ENCODE measurements at regions not wholly inside any gene's neighbourhood (a gene's known extent, or its start where the extent isn't known, plus 50 kb on each side); places are given as distances from the start of the nearest gene placed in this dataset.

DNA sequence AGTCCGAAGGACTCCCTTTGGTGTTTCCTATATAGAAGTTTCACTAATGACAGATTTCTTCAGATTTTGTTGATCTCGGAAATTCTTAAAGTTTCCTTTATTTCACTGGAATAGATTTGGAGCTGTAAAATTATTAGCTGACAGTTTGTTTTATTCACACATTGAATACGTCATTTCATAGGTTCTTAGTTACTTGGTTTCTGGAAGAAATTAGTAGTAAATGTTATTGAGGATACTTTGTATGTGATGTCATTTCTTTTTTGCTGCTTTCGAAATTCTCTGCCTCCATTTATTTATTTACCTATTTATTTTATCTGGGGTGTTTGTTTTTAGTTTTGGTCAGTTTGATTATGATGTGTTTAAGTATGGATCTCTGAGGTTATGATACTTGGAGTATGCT, 1205.9 kb upstream of the GYPC start:
- no peak for DNase-seq (ENCODE audit: low spot score)
- ChIA-PET CTCF (no interaction called here), POLR2A (no interaction called here)
- H3K27ac Mint-ChIP-seq: no peak overlapping the region
- peaks cover 68% of the 10 kb centered on the region for H3K9me3 Mint-ChIP-seq
- H3K27me3 Mint-ChIP-seq (ENCODE audit: low read depth): no peaks in the 10 kb centered on the region
- no peaks in the 10 kb centered on the region for H3K4me1 Mint-ChIP-seq
- peaks cover 14% of the 10 kb centered on the region for H3K36me3 Mint-ChIP-seq
- ATAC-seq: no peak
- H3K4me3 Mint-ChIP-seq: no peak overlapping the region
- no peak for TF ChIP-seq ZNF512 (CRISPR knock-in tag; IDR thresholded peaks at IDR 0.05; ENCODE audit: borderline replicate concordance)
- no peak for TF ChIP-seq ATF6 (CRISPR knock-in tag; IDR thresholded peaks at IDR 0.05)
- no peak for TF ChIP-seq MAX (CRISPR knock-in tag; IDR thresholded peaks at IDR 0.05)
- TF ChIP-seq RELA (CRISPR knock-in tag; IDR thresholded peaks at IDR 0.05; ENCODE audit: borderline replicate concordance): no peak
- no peak for TF ChIP-seq GABPB1 (CRISPR knock-in tag; IDR thresholded peaks at IDR 0.05)
- no peak for TF ChIP-seq IRF1 (CRISPR knock-in tag; IDR thresholded peaks at IDR 0.05)
- TF ChIP-seq ZMAT4 (CRISPR knock-in tag; IDR thresholded peaks at IDR 0.05): no peak
- TF ChIP-seq TEAD4 (CRISPR knock-in tag; IDR thresholded peaks at IDR 0.05): no peak

DNA sequence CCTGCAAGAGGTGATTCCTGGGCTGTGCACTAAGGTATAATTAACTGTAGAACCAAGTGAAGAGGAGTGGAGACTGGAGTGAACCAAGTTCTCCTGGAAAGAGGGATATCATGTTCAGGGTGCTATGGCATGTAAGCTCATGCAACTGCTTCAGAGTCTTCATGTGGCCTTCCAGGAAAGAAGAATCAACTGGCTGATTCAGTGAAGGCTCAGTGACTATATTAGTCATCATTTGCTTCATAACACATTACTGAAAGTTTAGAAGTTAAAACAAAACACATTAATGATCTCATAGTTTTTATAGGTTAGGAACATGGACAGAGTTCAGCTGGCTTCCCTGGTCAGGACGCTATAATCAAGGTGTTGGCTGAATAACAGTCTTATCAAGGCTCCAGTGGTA, 1200.8 kb upstream of the GYPC start:
- ATAC-seq: no peak
- peaks cover 14% of the 10 kb centered on the region for H3K36me3 Mint-ChIP-seq
- peaks cover 46% of the 10 kb centered on the region for H3K9me3 Mint-ChIP-seq
- no peak overlapping the region for H3K4me3 Mint-ChIP-seq
- no peaks in the 10 kb centered on the region for H3K4me1 Mint-ChIP-seq
- no peaks in the 10 kb centered on the region; the same call in 1 of the 2 replicates for H3K27me3 Mint-ChIP-seq (ENCODE audit: low read depth)
- ChIA-PET POLR2A (no interaction called here), CTCF (no interaction called here)
- TF ChIP-seq ATF6 (CRISPR knock-in tag; IDR thresholded peaks at IDR 0.05) (no peak), JUN (CRISPR knock-in tag; IDR thresholded peaks at IDR 0.05) (no peak), MAX (CRISPR knock-in tag; IDR thresholded peaks at IDR 0.05) (no peak), TCF7 (CRISPR knock-in tag; IDR thresholded peaks at IDR 0.05; ENCODE audit: low read depth) (no peak), NR2C2 (CRISPR knock-in tag; IDR thresholded peaks at IDR 0.05) (no peak), ZNF232 (CRISPR knock-in tag; IDR thresholded peaks at IDR 0.05) (no peak), MXD4 (CRISPR knock-in tag; IDR thresholded peaks at IDR 0.05; ENCODE audit: borderline replicate concordance) (no peak), ZNF219 (CRISPR knock-in tag; IDR thresholded peaks at IDR 0.05; ENCODE audit: borderline replicate concordance) (no peak), GRHL2 (CRISPR knock-in tag; IDR thresholded peaks at IDR 0.05; ENCODE audit: insufficient replicate concordance, severe bottlenecking) (no peak), RELA (CRISPR knock-in tag; IDR thresholded peaks at IDR 0.05; ENCODE audit: borderline replicate concordance) (no peak), GABPB1 (CRISPR knock-in tag; IDR thresholded peaks at IDR 0.05) (no peak), CREB1 (CRISPR knock-in tag; IDR thresholded peaks at IDR 0.05) (no peak), ZNF138 (CRISPR knock-in tag; conservative IDR thresholded peaks at IDR 0.05) (no peak), FOXK1 (CRISPR knock-in tag; IDR thresholded peaks at IDR 0.05) (no peak), OVOL2 (CRISPR knock-in tag; IDR thresholded peaks at IDR 0.05; ENCODE audit: borderline replicate concordance) (no peak)
- TF ChIP-seq, protein P1, sequence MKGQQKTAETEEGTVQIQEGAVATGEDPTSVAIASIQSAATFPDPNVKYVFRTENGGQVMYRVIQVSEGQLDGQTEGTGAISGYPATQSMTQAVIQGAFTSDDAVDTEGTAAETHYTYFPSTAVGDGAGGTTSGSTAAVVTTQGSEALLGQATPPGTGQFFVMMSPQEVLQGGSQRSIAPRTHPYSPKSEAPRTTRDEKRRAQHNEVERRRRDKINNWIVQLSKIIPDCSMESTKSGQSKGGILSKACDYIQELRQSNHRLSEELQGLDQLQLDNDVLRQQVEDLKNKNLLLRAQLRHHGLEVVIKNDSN (CRISPR knock-in tag; IDR thresholded peaks at IDR 0.05): no peak
- no peak overlapping the region for H3K27ac Mint-ChIP-seq
- no peak for DNase-seq (ENCODE audit: low spot score)

All from WTC11 (cell line).